Chondrocyte (in vitro differentiated cells): ENCODE measurements at regions not wholly inside any gene's neighbourhood (a gene's known extent, or its start where the extent isn't known, plus 50 kb on each side); places are given as distances from the start of the nearest gene placed in this dataset.
A peak's percentile ranks its signal among the peaks of the same experiment; 100 is the strongest.

Experiments
- DNase-seq: peaks from one replicate; pipeline ENCODE4 v3.0.0; 2021; ENCODE audit warnings: mixed read lengths, low spot score
- H3K27ac Mint-ChIP-seq: one replicate; pipeline ENCODE4 v1.8.0; 2021; ENCODE audit warnings: mild to moderate bottlenecking, moderate library complexity, mixed read lengths; ENCODE audit not compliant: unreplicated experiment
- H3K27me3 Mint-ChIP-seq: 2 replicates; pipeline ENCODE4 v1.8.0; 2021; ENCODE audit warnings: low read depth, mixed read lengths
- H3K36me3 Mint-ChIP-seq: 2 replicates; pipeline ENCODE4 v1.8.0; 2021; ENCODE audit warnings: low read depth, mixed read lengths
- H3K4me1 Mint-ChIP-seq: 2 replicates; pipeline ENCODE4 v1.8.0; 2021; ENCODE audit warnings: low read depth, mild to moderate bottlenecking, mixed read lengths
- H3K4me3 Mint-ChIP-seq: one replicate; pipeline ENCODE4 v1.8.0; 2021; ENCODE audit warnings: mild to moderate bottlenecking, moderate library complexity, mixed read lengths; ENCODE audit not compliant: unreplicated experiment
- H3K9me3 Mint-ChIP-seq: 2 replicates; pipeline ENCODE4 v1.8.0; 2021; ENCODE audit warnings: low read depth, mixed read lengths
- TF ChIP-seq, protein P1 (sequence below): fragments of 200-600 bp; sonication (generic); IDR thresholded peaks from 2 replicates; pipeline ENCODE4 v1.5.0; 2021; ENCODE audit warnings: antibody characterized with exemption, mild to moderate bottlenecking, moderate library complexity

DNA sequence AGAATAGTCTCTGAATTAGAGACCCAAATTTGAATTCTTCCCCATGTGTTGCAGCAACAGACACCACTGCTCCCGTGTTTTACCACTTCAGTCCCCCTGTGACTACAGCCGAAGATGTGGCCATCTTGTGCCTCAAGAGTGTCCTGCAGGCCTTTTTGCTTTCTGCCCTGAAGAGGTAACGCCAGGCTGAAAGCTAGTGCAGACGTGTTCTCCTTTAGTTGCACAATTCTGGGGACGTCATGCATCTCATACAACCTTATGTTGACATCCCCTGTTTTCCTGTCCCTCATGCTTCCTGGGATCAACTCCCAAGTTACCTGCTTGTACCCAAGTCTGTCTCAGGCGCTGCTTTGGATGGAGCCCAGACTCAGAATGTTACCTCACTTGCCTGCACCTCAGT lies 69.1 kb upstream of the SLC22A23 start:
- peaks cover 59% of the 10 kb centered on the region for H3K4me1 Mint-ChIP-seq
- peaks cover 3% of the 10 kb centered on the region for H3K9me3 Mint-ChIP-seq
- no peak for DNase-seq
- H3K27ac Mint-ChIP-seq: no peak overlapping the region
- no peak overlapping the region for H3K4me3 Mint-ChIP-seq
- no peaks in the 10 kb centered on the region for H3K36me3 Mint-ChIP-seq
- TF ChIP-seq, protein P1, sequence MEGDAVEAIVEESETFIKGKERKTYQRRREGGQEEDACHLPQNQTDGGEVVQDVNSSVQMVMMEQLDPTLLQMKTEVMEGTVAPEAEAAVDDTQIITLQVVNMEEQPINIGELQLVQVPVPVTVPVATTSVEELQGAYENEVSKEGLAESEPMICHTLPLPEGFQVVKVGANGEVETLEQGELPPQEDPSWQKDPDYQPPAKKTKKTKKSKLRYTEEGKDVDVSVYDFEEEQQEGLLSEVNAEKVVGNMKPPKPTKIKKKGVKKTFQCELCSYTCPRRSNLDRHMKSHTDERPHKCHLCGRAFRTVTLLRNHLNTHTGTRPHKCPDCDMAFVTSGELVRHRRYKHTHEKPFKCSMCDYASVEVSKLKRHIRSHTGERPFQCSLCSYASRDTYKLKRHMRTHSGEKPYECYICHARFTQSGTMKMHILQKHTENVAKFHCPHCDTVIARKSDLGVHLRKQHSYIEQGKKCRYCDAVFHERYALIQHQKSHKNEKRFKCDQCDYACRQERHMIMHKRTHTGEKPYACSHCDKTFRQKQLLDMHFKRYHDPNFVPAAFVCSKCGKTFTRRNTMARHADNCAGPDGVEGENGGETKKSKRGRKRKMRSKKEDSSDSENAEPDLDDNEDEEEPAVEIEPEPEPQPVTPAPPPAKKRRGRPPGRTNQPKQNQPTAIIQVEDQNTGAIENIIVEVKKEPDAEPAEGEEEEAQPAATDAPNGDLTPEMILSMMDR: no peak
- no peaks in the 10 kb centered on the region for H3K27me3 Mint-ChIP-seq

DNA sequence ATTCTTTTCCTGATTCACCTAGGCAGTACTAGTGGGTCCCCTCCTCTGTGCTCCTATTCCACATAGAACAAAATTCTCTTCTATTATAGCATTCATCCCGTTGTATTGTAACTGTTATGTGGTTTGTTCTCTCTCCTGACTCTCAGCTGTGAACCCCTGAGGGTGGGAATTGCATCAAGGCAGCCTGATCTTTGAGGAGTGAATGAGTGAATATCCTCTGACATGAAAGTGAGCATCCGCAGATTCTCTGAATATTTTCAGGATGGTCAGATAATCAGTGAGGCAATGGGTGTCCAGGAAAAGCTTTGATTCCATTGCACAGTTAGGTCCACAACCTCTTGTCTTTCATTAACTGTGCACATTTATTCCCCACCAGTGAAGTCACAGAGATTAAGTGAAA lies 67.6 kb upstream of the SLC22A23 start:
- no peaks in the 10 kb centered on the region for H3K27me3 Mint-ChIP-seq
- peaks cover 73% of the 10 kb centered on the region for H3K4me1 Mint-ChIP-seq
- no peak for DNase-seq
- H3K9me3 Mint-ChIP-seq: peaks cover 8% of the 10 kb centered on the region
- peak overlapping the region; percentile 60 for H3K27ac Mint-ChIP-seq
- peaks cover 2% of the 10 kb centered on the region for H3K36me3 Mint-ChIP-seq
- TF ChIP-seq, protein P1: no peak
- no peak overlapping the region for H3K4me3 Mint-ChIP-seq

DNA sequence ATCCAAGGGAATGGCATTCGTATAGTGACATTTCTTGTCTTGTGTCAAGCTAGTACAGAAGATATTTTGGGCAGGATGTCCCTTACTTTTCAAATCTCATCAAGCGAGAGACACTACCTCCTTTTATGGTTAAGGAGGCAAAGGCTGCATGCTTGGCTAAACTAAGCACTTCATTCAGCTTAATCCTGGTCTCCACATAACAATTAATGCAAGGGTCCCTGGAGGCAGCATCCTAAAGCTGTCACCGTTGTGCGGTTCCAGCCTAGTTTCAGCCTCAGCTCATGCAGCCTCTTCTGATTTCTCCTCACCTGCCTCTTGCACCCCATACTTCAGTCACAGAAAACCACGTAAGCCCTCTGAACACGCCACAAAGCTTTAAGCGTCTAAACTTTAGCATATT lies 67.1 kb upstream of the SLC22A23 start:
- H3K4me3 Mint-ChIP-seq: no peak overlapping the region
- no peaks in the 10 kb centered on the region for H3K27me3 Mint-ChIP-seq
- peaks cover 75% of the 10 kb centered on the region for H3K4me1 Mint-ChIP-seq
- H3K36me3 Mint-ChIP-seq: peaks cover 2% of the 10 kb centered on the region
- DNase-seq: no peak
- TF ChIP-seq, protein P1: no peak
- H3K9me3 Mint-ChIP-seq: peaks cover 8% of the 10 kb centered on the region
- H3K27ac Mint-ChIP-seq: peak overlapping the region; percentile 60

DNA sequence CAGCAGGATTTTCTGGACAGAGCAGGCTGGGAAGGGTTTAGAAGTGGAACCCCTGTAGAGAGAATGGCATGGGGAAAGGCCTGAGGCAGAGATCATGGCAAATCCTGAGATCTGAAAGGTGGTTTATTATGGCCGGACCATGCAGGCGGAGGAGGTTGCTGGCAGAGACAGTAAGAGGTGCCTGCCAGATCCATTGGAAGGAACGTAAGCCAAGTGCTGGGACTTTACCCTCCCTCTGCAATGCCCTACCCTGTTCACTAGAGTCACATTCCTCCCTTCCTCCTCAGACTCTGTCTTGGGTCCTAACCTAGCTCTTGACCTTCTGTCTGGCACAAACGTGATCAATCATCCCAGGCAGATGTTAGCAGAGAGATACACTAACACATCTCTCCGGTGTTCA lies 66.4 kb upstream of the SLC22A23 start:
- Mint-ChIP-seq H3K4me1 (peaks cover 82% of the 10 kb centered on the region), H3K27ac (peak overlapping the region; percentile 98), H3K36me3 (peaks cover 2% of the 10 kb centered on the region), H3K9me3 (peaks cover 8% of the 10 kb centered on the region), H3K4me3 (no peak overlapping the region), H3K27me3 (no peaks in the 10 kb centered on the region)
- TF ChIP-seq, protein P1: no peak
- DNase-seq: no peak

DNA sequence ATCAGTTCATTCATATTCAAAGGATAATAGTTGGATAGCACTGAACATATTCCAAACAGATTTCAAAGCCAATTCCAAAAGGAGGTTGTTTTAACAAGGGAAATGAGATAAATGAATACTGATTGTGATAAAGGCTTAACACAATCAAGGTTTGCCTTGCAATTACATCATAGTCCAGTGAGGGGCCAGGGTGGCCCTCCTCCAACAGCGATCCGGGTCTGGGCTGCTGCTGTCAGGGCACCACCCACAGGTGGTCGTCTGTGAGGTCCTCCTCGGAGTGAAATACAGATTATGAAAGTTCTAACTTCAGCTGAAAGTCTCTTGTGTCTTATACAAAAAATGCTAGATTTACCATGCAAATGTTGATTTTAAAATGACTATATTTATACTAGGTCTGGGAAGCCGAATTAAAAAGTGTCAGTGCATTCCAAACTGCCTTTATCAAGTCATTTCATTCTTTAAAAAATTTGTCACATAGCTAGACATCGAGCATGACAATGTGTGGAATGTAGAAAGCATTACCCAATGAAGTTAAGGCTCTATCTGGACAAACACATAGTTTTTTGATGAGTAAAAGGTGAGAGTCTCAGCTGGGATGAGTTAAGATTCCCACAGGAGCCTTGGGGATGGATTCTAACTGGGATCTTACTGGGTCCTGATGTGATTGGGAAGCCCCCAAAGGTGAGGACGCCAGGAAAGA lies 65.9 kb upstream of the SLC22A23 start:
- Mint-ChIP-seq H3K36me3 (peaks cover 2% of the 10 kb centered on the region), H3K27me3 (no peaks in the 10 kb centered on the region), H3K9me3 (peaks cover 8% of the 10 kb centered on the region), H3K4me1 (peaks cover 86% of the 10 kb centered on the region), H3K27ac (peak overlapping the region; percentile 98), H3K4me3 (peak overlapping the region; percentile 26)
- DNase-seq: no peak
- TF ChIP-seq, protein P1: peak; percentile 25
